ENCODE measurements at regions not wholly inside any gene's neighbourhood (a gene's known extent, or its start where the extent isn't known, plus 50 kb on each side); places are given as distances from the start of the nearest gene placed in this dataset.

GRCh38 chr4:146577111-146577510, 55.4 kb upstream of the SLC10A7 start:
- no peak overlapping the region for H3K4me3 ChIP-seq (ENCODE audit: low read length)
- TF ChIP-seq CTCF (conservative IDR thresholded peaks at IDR 0.05; ENCODE audit: low read length): no peak
- DNase-seq (ENCODE audit: low read depth): no peak

GRCh38 chr4:146582864-146583263, 55.8 kb upstream of the POU4F2 start:
- H3K4me3 ChIP-seq (ENCODE audit: low read length): no peak overlapping the region

GRCh38 chr4:146585761-146586333, 52.8 kb upstream of the POU4F2 start:
- H3K4me3 ChIP-seq (ENCODE audit: low read length): no peak overlapping the region
- DNase-seq (ENCODE audit: low read depth): peak; percentile 88
- TF ChIP-seq CTCF (conservative IDR thresholded peaks at IDR 0.05; ENCODE audit: low read length): no peak

More at GRCh38 chr4:146582864-146583263, 55.8 kb upstream of the POU4F2 start:
- DNase-seq (ENCODE audit: low read depth): no peak
- TF ChIP-seq CTCF (conservative IDR thresholded peaks at IDR 0.05; ENCODE audit: low read length): no peak
